DMS79 (cell line): ENCODE measurements at regions not wholly inside any gene's neighbourhood (a gene's known extent, or its start where the extent isn't known, plus 50 kb on each side); places are given as distances from the start of the nearest gene placed in this dataset.
A peak's percentile ranks its signal among the peaks of the same experiment; 100 is the strongest.
"Not testable (repeated sequence)": the region's sequence is repeated elsewhere in the genome, so short reads cannot be mapped to it uniquely, and the experiment has no call there.

Experiments used
- DNase-seq: peaks from one replicate; lab custom pipeline; 2025; lab: John Stamatoyannopoulos, UW

DNA sequence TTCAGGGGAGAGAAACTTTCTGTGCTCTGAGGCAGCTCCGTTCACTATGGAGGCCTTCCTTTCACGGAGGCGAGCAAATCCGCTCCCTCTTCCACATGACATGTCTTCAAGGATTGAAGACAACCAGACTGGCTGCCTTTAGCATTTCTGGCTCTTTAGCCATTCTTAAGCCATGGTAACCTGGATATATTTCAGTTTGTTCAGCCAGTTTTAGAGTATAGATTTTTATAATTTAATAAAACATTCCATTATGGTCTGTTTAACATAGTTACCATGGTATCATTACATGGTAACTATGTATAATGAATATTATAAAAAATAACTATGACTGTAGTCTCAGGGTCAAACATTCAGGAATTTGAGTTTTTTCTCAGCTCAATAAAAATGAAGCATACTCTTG, 54.2 kb upstream of the NFIA start:
- DNase-seq = no peak

DNA sequence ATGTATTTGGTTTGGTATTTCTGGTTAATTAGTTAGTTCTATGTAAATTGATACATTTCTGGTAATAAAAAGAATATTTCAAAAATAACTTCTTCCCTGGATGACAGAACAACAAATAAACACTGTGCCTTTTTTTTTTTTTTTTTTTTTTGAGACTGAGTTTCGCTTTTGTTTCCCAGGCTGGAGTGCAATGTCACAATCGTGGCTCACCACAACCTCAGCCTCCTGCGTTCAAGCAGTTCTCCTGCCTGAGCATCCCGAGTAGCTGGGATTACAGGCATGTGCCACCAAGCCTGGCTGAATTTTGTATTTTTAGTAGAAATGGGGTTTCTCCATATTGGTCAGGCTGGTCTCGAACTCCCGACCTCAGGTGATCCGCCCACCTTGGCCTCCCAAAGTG, 64.3 kb upstream of the NFIA start:
- DNase-seq = not testable (repeated sequence)

DNA sequence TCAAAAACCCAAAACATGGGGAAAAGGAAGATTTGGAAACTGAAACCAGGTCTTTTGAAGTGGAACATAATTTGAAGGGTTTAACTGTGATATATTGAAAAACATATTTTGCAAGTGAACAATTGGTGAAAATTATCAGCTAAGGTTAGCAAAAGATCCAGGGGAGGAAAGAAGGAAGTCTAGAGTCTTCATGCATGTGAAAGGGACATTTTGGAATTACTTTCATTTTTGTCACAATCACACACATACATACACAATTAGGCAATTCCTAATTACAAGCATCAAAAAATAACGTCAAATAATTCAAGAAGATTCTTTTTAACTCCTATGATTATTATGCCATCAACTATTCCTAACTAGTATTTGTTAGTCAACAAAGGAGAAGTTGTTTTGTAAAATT, 64.7 kb upstream of the NFIA start:
- no peak for DNase-seq

DNA sequence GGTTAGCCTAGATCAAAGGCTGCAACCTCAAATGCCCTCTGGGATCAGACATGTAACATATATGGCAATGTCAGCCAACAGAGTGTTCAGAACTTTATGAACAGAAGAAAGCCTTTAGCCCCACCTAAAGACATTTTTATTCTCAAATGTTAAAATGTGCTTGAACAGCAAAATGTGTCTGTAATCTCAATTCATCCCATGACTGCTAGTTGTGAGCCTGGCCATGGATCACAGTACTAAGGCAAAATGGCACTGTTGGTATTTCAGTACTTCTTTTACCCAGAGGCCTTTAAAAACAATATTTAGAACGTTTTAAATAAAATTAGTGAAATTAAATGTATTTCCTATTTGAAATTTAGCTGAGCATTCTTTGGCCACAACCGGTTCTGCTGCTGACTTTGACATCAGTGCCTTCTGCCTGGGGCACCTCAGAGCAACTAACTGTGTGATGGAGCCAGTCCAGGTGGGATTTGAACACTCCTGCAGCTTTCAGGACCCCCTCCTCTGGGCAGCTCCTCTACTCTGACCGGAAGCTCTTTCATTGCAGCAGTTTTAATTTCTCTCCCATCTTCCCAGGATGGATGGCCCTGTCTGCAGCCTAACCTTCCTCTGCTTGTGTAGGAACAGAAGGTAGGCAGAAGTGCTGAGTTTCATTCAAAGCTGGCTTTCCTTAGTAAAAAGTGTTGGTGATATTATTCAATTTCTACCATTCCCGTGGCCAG, 68.3 kb upstream of the NFIA start:
- no peak for DNase-seq

DNA sequence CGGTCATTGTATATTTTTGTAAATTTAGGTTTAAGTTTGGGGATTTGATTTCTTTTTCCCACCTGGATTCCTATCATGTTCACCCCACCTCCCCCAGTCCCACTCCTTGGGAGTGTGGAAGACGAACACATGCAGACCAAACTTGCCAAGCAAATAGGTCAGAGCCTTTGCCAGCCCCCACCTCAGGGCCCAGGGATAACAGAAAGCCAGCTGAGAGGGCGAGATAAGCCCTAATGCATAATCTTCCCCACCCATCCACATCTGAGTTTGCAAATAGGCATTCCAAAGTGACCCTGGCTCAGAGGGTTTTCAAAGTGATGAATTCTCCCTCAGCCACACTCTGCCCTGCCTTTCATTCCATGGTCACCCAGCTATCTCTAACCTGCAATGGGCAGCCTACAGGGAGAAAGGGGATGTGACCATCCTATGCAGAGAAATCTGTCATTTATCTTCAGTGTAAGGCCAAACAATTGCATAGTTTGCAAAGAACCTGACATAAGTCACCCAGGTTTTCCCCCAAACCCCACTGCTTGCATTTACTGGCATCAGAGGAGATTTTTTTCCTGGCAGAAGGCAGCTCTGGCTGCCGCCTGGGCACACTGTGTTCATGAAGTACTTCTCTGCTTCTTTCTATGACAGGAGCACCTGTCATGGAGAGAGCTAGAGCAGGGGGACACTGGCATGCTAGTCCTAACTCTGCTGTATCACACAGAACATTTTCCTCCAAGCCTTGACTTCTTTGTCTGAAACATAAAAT, 69.0 kb upstream of the NFIA start:
- no peak for DNase-seq

DNA sequence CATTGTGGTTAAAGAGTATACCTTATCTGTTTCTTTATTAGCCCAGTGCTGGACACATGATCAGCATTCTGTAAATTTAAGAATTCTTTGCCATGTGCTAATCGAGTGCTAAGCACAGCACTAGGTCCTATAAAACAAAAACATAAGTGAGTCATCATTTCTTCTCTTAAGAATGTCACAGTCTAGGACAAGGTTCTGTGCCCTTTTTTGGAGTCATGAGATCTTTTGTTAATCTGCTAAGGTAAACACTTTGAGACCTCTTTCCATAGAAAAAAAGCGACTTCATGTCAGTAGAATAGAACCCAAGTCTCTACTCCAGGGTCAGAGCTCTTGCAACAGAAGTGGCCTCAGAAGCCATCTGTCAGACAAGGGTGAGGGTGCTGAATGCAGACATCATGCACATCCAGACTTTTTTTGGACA, 70.0 kb upstream of the NFIA start:
- no peak for DNase-seq

DNA sequence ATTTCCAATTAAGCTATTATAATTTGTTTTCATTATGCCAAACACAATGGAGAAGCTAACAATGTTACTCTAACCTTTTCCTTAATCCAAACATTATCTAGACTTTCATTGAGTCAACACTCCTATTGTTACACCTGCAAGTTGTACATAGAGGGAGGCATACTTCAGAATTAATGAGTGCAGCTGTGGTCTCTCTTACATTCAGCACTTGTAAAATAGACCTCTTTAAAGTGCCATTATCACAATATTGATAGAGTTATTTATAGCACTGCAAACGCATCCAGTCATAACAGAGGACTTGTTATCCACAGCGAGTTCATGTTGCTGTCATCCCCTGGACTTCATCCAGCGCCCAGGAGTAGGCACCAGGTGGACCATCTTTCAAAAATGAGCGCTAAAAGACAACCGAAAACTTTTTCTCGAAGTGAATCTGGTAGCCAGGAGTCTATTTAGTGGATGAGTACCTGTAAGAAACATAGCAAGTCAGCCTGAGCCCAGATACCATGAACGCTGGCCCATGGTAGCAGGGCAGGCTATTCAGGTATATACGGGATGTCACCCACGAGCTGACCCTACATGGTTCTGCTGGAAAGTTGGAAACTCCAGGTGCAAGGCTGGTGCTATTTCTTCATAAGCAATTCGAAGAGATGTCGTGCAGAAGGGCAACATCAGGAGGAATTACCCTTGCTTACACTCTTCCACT, 70.6 kb upstream of the NFIA start:
- DNase-seq = peak; percentile 93

DNA sequence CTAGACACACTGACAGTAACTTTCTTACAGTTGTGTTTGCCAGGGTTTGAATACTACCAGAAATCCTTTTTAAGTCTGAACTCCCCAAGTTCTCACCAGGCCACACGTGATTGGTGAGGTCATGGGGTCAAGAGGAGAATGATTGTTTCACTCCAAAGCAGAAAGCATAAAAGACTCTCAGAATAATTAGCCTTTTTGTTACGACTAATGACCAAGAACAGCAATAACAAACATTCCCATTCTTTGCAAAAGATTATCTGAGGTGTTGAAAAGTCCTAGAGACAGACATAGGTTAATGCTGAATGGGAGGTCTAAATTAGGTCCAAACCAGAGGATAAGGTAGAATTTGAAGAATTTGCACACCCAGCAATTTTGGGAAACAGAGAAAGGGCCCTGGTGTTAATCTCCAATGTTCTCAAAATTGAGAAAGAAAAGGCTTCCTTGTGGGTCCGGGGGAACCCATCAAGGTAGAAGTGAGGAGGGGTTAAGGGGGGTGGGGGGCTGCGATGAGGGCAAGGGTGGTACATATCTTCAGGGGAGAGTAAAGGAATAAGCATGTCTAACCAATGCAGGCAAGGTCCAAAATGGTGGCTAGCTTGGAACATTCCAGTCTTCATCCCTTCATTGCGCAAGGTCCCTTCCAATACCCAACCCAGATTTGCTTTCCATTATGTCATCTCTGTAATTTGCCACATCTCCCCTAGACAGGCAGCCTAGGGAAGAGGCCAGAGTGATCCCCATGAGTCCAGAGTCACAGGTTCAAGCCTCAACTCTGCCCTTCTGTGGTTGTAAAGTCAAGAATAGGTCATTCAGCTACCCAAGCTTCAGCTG, 74.6 kb upstream of the NFIA start:
- no peak for DNase-seq

DNA sequence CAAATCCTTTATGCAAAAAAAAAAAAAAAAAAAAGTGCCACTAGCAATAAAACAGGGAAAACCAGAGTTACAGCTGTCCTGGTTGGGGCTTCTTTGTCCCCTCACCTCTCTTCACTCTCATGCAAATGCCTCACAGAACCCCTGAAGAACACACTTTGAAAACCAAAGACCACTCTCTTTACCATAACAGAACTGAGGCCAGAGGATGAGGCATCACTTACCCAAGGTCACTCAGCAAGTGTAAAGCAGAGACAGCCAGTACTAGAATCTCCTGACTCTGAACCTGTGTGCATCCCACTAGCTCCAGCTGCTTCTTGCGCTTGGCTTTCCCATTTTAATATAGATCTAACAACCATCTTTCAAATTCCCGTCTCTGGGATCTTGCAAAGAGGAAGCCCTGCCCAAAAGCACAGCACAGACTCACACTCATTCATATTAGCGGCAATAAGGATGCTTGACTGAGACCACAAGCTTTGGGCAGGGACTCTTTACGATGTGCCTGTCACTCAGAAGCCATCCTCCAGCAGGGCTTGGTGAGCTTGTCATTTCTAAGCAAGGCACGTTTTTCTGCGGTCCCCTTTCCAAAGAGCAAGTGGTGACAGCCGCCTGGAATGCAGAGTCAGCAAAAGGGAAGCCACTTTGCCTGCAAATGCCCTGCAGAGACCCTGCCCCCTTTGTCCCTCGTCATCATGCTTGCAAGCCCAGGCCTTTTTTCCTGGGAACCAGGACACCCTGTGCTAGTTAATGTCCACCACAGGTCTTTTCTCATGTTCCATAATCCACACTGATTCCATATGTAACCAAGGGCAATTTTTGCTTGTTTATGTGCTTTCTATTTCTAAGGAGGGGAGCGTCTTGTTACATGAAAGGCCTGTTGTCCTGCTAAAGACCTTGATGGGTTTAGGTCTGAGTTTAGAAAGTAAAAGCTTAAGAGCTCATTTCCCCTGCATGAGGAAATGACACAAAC, 76.5 kb upstream of the NFIA start:
- DNase-seq = no peak

DNA sequence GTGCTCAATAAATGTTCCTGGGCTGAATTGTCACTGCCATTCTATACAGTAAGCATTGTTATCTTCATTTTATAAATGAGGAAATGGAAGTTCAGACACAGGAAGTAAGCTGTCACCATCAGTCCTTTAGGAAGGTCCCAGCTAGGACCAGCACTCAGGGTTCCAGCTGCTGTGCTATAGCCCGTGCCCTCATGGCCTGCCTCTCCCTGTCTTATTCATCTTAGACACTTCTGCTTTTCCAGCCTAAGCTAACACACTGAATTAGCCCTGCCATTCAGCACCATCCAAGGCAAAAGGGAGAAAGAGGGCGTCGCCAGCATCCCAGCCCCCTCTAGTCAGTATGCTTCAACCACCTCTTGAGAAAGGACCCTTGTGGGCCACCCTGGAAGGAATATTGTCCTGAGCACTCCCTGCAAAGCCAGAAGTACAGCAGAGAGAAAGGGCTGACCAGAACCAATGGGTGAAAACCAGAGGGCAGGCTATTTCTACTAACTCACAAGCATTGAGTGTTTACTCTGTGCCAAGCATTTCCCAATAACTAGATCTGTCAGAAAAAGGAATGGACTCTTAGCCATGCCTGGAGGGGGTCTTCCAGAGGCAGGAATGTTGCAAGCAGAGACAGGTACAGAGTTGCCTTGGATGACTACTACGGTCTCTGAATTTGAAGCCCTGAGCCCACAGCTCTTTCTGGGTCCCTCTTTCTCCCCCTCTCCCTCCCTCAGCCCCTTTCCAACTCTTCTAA, 77.9 kb upstream of the NFIA start:
- DNase-seq = no peak

DNA sequence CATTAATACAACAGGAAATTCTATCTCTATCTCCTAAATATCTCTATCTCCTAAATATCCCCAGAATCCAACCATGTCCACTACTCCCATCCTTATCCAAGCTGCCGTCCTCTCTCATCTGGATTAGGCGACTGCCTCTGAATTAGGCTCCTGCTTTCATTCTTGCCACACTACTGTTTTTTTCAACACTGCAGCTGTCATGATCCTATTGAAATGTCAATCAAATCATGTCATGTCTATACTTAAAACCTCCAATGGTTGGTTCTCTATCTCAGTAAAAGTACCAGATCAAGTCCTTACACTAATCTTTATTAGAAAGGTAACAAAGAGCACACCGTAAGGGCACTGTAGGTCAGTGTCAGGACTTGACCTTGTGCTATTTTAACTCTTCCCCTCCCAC, 82.0 kb upstream of the NFIA start:
- DNase-seq = no peak

DNA sequence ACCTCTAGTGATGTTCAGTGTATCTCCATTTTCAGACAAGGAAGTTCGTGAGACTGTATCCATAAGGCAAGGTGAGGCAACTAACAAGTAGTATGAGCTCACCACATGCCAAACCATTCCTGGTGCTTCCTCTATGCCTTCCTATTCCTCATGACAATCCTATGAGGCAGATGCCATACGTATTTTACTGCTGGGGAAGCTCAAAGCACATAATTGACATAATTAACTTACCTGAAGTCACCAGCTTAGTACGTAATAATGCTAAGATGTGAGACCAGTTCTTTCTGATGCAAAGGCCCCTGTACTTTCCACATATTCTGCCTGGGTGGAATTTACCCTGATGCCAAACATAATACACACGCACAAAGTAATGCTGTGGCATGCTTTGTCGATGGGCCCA, 83.6 kb upstream of the NFIA start:
- DNase-seq = no peak

DNA sequence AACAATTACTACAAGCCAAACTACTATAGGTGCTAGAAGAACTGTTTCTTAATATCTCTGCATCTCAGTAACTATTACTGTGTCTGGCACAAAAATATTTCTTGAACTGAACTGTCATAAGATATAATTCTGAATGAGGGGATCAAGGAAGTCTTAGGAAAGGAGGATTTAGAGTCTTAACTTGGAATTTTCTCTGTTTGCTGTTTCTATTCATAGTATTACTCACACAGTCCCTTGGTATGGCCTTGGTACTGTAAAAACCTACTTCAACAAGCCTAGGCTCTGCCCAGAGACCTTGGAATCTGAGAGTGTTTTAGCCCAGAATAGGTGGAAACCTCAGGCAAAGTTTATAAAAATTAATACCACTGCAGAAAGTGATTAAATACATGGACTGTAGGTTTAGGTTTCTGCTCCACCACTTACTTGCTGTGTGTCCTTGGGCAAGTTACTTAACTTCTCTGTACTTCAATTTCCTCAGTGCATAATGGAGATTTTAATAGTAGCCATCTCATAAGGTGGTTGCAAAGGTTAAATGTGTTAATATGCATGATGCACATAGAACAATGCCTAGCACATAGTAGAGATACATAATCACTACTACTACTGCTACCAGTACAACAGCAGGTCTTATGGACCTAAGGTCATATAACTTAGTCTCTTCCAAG, 87.4 kb upstream of the NFIA start:
- DNase-seq = no peak

DNA sequence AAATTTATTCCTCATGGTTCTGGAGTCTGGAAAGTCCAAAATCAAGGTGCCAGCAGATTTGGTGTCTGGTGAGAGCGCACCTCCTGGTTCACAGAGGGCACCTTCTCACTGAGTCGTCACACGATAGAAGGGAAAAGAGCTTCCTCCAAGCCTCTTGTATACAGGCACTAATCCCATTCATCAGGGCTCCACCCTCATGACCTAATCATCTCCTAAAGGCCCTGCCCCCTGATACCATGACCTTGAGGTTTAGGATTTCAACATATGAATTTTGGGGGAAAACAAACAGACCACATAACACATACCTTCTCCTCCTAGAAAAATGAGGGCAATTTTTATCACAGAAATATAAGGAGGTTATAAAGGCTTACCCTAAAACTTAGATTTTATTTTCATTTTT, 88.0 kb upstream of the NFIA start:
- DNase-seq = no peak

DNA sequence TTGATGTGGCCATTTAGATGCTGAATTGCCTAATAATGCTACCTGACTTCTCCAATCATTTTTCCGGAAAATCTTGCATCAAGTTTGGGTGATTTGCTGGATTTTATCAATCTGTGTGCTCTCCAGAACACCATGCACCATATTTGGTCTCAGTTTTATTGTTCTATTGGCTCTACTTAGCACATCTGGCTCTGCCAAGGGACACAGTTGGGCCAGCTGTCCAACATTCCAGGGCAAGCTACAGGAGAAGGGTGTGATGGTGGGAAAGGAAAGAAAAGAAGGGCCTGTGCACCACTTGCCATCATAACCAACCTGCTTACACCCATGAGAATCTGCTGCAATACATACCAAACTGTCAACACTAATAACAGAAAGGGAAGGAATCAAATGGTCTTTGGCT, 90.2 kb upstream of the NFIA start:
- DNase-seq = no peak

DNA sequence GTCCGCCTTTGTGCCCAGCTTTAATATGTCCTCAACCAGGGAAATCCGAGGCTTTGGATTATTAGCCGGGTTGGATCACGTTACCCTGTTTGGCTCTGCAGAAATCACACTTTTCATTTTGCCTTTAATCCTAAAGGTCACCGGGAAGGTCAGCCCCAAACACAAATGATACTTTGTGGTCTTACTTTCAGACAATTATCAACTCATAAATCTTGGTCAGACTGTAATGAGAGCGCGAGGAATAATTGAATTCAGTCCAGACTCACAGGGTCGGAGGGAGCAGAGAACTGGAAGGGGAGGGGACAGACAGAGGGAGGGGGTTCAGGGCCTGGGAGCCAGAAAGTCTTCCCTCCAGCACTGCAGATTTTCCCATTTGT, 91.7 kb upstream of the NFIA start:
- no peak for DNase-seq

DNA sequence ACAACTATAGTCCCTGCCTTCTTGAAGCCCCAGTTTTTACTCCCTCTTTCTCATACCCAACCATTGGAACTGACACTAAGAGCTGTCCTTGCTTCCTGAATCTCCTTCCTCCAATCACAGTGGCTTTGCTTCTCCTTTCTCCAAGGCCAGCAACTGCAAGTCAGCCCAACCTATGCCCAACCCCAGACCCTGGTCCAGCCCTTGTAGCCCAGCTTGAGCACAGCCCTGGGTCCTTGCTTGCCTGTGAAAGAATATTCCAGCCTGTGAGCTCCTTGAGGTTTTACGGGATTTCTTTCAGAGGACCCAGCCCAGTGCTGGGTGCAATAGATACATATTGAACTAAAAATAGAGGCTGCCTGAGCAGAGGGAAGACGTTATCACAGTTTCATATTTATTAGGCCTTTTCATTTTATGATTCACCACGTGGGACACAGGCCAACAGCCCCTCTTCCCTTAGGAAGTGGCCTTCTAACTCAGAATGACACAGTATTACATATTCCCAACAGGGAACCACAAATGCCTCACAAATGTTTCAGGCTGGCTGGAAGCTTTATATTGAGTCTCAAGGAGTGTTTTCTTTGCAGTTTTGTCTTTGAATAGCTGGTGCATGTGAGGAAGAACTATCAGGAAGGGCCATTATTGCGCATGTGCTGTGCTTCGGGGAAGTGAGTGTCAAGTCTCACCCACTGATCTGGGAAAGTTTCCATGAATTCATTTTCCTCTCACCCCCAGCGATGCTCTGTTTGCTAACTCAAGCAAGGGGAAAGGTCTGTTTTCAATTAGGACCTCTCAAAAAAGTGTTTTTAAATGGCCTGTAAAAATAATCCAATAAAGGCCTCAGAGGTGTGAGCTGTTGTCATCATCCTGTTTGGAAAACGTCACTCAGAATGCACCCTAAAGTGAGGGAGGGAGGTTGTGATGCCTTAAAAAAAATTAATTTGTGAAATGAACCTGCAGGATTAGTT, 92.3 kb upstream of the NFIA start:
- no peak for DNase-seq

DNA sequence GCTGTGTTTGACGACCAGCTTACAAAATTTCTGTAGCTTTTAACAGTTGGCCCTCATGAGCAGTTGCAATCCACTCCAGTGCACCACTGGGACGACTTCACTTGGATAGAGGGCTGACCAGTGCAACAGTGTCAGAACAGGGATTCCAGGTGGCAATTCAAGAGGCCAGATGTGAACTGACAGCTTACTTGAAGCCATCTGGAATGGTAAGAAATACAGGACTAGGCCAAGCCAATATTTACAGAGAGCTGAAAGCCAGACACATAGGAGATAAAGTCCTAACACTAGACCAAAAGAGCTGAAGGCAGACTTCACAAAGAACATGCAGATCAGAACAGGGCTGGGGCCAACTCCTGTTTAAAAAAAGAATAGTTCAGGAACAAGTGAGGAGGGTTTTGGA, 93.5 kb upstream of the NFIA start:
- DNase-seq = no peak

DNA sequence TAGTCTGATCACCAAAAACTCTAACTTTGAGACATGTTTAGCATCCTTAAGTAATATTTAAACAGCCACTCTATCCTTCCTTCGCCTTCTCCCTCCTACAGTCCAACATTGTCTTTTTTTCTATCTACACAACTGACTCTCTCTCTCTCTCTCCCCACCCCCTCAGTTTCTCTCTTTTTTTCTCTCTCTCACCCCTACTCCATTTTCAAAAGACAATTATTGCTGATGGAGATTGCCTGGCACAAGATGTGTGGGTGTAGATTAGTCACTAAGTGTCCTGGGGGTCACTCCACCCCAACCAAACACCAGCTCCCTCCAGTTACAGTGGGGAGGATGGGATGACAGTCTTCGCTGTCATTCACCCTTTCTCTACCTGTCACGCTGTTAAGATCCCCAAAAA, 94.5 kb upstream of the NFIA start:
- DNase-seq = no peak
